OCI-LY7 (cell line): ENCODE measurements at regions not wholly inside any gene's neighbourhood (a gene's known extent, or its start where the extent isn't known, plus 50 kb on each side); places are given as distances from the start of the nearest gene placed in this dataset.
"Not testable (repeated sequence)": the region's sequence is repeated elsewhere in the genome, so short reads cannot be mapped to it uniquely, and the experiment has no call there.

ENCODE experiments used
- CTCF ChIP-seq: fragments of 200-600 bp; sonication (generic); conservative IDR thresholded peaks from 2 replicates; pipeline ENCODE4 v1.5.1; 2014; ENCODE audit warnings: mild to moderate bottlenecking, antibody characterized with exemption, low read length, moderate library complexity, mixed read lengths
- EZH2phosphoT487 ChIP-seq: fragments of 200-600 bp; sonication (generic); IDR thresholded peaks from 2 replicates; pipeline ENCODE4 v1.6.1; 2018; ENCODE audit warnings: low read depth, borderline replicate concordance, mild to moderate bottlenecking, mixed run types, antibody characterized with exemption, low read length, moderate library complexity, mixed read lengths

- not testable (repeated sequence) for TF ChIP-seq CTCF, EZH2phosphoT487
These were observed 544.6 kb upstream of the DEFB115 start for GRCh38 chr20:30712861-30713260.
